NCI-H2196 (cell line): ENCODE measurements at regions not wholly inside any gene's neighbourhood (a gene's known extent, or its start where the extent isn't known, plus 50 kb on each side); places are given as distances from the start of the nearest gene placed in this dataset.

Experiments used
- DNase-seq: peaks from one replicate; lab custom pipeline; 2025; ENCODE audit not compliant: unreplicated experiment; lab: John Stamatoyannopoulos, UW

DNA sequence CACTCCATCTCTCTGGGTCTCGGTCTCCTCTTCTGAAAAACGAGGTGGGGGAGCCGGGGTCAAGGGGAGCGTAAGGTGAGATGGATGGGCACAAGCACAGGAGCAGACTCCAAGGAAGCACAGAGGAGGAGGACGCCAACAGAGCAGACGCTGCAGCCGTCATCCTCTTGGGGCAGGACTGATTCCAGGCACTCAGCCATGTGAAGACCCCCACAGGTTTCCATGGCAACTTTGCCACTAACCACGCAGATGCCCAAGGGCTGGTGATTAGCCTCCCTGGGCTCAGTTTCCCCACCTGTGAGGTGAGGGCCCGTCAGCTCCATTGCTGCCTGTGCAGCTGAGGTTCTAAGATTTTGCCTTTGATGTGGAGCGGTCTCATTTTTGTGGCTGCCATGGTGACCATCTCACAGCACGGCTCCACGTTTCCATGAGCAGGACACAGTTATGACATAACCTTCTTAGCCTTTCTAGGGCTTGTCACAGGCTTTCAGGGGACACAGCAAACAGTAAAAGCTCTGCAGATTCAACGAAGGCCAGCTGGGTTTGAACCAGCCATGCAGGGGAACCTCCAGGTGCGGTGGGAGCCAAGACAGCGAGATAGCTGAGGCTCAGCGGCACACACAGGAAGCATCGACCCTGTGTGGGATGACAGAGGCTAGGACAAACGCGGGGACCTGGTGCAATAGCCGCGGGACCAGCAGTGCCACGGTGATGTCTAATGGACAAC, 170.3 kb downstream of the NUP210 start:
- no peak for DNase-seq

DNA sequence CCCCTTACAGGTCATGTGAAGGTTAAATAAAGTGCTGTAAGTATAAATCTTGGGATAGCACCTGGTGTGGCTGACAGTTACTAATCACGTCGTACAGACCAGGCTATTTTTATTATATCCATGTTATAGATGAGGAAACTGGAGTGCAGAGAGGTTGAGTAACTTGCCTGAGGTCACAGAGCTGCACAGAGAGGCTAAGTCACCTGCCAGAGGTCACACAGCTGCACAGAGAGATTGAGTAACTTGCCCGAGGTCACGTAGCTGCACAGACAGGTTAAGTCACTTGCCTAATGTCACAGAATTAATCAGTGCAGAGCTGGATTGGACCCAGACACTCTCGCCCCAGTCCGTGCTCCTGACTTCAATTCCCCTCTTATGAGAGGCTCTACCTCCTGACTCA, 171.5 kb downstream of the NUP210 start:
- no peak for DNase-seq

DNA sequence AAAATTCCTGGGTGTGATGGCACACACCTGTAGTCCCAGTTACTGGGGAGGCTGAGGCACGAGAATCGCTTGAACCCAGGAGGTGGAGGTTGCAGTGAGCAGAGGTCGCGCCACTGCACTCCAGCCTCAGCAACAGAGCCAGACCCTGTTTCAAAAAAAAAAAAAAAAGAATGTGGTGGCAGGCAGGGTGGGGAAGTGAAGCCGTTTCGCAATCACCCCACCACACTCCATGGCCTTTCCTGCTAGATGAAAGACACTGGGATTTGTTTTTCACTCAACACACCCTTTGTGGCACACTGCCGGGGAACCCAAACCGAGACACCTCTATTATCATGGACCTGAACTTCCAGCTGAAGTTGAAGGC, 172.4 kb upstream of the IQSEC1 start:
- DNase-seq, result no peak

DNA sequence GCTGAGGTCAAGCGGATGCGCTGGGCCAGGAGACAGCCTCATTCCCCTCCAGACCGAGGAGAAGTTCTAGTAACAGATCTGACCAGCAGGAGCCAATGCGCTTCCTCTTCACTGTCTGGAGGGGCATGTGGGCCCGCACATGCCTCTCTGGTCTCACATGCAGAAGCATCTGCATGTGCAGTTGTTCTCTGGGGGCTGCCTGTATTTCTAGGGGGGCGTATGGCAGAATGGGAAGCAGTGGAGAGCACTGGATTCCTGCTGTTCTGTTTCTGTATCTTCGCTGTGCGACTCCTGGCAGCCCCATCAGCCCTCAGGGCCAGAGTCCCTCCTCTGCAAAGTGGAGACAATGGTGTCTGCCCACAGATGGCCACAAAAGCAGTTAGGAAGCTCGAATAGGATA, 170.4 kb upstream of the IQSEC1 start:
- no peak for DNase-seq

DNA sequence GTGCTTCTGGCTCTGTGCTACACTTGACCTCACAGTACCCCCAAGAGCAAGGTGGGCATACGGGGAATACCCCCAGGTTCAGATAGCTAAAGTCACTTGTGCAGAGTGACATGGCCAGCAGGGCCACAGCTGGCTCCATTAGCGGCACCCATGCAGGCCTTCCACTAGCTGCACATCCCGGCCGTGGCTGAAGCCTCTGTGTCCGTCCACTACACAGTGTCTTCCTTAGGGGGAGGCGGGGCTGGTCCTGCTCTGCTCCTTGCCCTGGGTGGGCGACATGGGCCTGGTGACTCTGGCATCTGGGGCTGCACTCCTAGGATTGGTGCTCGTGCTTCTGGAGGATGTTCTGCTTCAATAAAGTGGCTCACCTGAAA, 169.1 kb upstream of the IQSEC1 start:
- DNase-seq, result no peak

DNA sequence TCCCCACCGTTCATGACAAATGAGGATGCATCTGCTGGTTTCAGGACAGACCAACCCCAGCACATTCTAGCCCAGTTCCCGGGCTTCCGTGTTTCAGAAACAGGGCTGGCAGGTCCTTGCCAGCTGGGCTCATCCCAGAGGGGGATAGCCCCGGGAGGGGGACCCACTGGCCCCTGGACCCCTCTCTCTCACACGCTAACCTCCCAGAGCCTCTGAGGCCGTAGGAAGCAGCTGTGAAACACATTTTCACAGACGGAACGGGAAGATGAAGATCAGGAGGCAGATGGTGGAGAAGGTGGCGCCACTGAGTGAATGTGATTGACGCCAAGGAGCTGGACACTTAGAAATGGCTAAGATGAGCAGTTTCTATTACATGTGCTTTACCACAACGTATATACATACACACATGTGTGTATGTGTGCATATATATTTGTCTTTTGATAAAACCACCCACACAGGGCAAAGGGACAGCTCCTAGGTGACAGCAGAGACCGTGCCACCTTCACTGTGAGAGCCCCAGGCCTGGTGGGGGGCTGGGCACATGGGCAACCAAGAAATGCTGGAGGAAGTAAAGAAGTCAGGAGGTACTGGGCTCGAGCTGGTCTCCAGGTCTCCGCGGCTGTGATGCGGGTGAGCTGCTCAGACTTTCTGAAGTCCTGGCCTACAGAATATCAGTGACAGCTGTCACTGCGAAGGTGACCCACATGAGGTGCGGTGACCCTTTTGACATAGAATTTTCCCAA, 168.6 kb upstream of the IQSEC1 start:
- DNase-seq, result no peak

DNA sequence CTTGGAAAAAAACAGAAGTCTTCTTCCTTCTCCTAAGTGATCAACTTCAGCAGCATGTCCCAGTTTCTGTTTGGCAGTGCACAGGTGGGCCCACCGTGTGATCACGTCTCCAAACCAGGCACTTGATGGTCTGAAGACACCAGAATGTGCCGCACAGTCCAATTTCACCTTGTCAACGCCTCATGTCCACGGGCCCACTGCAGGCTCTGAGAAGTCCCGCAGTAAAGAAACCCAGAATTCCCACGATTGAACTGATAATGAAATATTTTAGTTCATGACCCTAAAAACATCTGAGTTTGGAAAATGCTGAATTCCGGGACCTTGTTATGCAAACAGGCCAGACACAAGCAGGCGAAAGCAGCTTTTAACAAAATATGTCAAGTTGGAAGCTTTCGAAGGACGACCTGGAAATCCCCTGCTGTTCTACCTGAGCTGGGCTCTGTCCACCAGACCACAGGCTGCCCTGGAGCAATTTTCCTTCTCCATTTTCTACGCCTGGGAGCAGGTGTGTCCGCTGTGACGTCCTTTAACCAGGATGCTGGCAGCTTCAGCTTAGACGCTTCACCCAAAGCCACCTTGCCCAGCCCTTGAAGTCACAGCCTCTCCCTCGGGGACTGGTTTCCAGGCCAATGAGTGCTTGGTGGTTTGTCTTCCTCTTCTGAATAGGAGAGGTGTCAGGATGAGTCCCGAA, 167.8 kb upstream of the IQSEC1 start:
- no peak for DNase-seq

DNA sequence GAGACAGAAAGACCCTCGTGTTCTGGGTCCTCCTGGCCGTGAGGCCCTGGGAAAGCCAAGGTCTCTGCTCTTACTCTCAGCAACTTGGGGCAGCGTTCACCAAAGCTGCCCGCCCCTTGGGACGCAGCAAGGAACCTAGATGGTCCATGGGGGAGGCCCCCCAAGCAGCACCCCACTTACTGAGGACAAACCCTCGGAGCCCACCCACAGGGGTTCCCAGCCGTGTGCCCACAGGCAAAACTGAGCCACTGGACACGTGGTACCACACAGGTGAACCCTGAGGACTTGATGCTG, 166.2 kb upstream of the IQSEC1 start:
- no peak for DNase-seq

DNA sequence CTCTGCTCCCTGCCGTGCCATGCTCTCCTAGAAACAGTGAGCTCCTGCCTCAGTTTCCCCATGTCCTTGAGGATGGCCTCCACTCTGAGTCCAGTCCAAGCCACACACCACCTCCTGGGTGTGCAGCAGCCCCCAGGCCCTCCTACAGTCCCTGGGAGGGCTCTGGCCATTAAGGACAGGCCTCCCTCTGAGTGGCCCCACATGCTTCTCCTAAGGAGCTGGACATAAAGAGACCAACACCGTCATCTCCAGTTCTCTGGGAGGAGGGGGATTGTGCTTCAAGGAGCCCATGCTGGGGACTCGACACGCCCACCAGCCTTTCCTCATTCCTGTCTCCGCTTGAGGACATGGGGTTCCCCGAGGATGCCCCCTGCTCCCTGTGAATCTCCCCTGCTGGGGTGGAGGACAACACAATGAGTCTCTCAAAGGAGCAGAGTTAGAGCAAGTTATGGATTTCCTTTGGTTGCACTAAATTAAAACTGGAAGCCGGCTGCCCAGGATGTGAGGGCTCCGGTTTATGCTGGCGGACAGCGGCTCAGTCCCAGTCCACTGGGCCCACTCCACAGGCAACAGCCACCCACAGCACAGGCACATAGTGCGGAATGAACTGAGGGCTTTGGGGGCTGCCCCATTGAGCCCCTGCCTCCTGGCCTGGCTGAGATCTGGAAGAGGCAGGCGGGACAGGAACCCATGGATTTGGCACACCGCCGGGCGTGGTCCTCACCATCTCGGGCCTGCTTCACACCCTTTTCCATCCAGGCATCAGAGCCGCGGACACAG, 165.6 kb upstream of the IQSEC1 start:
- no peak for DNase-seq

DNA sequence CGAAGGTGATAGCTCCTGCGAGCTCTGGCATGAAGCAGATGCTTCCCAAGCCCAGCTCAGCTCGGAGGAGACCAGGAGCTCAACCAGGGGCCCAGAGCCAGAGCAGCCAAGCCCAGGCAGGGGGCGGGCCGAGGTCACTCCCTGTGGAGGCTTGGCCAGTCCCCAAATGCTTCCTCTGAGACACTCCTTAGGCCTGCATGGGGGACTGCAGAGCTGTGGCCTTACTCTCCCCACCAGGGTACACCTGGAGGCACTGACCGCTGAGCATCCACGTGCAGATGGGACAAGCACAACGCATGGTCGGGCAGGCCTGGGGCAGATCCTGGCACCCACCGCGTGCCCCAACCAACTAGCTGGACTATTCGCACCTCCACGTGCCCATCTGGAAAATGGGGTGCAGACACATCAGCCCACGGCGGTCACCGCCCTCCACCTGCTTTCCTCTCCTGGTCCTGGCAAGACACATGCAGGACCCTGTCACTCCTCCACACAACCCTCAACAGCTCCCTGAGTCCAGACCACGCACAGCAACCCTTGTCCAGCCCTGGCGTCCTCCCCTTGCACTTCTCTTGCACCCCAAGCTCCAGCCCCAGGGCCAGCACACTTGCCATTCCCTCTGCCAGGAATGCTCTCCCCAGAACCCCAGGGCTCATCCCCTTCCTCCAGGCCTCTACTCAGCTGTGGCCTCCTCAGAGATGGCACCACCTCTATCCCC, 164.7 kb upstream of the IQSEC1 start:
- DNase-seq, result no peak

DNA sequence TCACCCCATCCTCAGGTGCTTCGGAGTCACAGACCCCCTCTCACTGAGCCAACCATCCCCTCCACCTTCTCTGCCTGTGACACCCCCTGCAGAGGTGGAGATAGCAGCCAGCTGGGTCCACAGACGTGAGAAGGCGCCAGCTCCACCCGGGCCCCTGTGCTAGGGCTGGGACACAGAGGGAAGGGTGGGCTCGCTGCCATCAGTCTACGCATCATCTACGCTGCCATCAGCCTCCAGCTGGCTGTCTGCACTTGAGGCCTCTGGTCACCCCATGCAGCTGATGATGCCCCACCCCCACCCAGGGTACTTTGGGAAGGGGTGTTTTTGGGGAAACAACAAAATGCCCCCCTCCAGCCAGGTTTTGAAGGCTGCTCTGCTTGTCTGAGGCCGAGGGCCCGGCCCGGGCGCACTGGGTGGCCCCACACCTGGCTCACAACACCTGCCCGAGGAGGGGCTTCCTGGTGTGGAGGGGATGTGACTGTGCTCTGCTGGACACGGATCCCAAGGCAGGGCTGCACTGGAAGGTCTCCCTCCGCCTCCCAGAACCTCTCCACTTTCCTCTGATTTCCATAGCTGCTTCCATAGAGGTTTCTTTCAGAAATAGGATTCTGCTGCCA, 163.4 kb upstream of the IQSEC1 start:
- DNase-seq, result no peak

DNA sequence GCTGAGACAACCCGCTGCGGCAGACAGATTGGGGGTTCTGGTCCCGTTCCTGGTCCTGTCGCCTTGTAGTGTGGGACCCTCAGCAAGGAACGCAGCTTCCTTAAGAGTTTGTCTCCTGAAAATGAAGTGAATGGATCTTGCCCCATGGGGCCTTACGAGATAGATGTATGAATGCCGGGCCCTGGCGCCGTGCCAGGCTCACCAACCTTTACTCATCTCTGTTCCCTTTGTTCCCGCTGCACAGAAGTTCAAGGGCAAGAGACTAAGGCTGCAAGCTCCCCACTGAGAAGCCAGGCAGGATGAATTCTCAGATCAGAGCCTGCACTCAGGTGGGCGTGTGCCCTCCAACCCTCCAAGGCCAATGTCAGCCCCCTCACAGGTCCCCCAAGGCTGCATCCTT, 162.7 kb upstream of the IQSEC1 start:
- DNase-seq, result no peak

DNA sequence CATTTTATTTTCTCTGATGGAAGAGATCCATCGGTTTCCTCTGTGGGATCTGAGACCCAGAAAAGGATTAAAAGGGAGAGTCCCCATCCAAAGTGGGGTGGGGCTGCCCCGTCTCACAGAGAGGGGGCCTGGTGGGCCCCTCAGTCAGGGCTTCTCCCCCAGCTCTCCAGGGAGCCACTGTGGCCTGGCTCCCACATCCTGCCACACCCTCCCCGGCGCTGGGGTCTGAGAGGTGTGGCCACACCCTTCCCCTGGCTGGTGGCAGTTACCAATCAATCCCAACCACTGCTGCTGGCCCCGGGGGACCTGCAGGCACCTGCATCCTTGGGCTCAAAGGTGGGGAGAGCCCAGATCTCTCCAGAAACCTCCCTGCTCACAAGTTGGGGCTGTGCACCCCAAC, 161.8 kb upstream of the IQSEC1 start:
- DNase-seq, result no peak

DNA sequence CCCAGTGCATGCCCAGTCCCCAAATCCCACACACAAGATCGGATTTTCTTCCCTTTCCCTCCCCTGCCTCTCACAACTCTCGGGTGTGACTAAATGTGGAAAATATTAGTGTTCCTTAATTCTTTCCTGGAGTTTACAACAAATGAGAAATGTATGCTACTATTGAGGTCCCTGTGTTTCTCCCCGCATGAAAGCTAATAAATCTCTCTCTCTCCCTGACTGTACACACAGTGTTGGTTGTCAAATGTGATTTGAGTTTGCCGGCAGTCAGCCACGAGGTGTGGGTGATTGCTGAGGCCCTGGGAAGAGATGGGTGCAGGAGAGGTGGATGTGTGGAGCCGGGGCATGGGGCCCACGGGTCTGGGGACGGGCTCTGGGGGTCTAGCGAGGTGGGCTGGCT, 161.4 kb upstream of the IQSEC1 start:
- no peak for DNase-seq

DNA sequence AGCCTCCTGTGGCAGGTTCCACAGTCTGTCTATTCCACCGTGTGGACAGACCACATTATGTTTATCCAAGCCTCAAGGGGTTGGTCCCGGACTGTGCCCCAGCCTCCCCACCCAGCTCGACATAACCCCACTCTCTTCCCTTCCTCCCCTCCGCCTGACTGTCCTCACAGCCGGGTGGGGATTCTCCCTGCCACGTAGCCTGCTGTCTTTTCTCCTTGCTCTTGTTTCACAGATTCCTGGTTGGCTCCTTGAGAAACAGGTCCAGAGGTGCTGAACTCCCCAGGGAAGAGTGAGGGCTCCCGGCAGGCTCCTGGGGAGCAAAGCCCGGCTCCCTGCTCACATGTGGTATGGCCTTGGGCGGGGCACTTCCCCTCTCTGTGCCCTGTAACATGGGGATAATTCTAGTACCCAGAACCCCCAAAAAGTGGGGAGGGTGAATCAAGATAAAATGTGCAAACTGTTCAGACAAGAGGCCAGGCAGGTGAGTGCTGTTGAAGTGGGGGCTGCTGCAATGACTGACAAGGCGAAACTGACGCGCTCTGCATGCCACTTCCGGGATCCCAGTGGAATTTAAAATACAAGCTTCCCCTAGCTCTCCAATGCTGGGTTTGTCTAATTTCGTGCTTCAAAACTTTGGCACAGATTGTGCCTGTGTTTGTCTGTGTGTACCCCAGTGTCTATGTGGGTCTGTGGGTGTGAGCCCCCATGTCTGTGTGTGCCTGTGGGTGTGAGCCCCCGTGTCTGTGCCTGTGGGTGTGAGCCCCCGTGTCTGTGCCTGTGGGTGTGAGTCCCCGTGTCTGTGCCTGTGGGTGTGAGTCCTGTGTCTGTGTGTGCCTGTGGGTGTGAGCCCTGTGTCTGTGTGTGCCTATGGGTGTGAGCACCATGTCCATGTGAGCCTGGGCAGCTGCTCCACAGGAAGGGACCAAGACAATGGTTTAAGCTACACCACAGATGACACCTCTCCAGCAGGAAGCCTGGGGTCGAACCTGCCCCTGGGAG, 160.6 kb upstream of the IQSEC1 start:
- DNase-seq, result no peak

DNA sequence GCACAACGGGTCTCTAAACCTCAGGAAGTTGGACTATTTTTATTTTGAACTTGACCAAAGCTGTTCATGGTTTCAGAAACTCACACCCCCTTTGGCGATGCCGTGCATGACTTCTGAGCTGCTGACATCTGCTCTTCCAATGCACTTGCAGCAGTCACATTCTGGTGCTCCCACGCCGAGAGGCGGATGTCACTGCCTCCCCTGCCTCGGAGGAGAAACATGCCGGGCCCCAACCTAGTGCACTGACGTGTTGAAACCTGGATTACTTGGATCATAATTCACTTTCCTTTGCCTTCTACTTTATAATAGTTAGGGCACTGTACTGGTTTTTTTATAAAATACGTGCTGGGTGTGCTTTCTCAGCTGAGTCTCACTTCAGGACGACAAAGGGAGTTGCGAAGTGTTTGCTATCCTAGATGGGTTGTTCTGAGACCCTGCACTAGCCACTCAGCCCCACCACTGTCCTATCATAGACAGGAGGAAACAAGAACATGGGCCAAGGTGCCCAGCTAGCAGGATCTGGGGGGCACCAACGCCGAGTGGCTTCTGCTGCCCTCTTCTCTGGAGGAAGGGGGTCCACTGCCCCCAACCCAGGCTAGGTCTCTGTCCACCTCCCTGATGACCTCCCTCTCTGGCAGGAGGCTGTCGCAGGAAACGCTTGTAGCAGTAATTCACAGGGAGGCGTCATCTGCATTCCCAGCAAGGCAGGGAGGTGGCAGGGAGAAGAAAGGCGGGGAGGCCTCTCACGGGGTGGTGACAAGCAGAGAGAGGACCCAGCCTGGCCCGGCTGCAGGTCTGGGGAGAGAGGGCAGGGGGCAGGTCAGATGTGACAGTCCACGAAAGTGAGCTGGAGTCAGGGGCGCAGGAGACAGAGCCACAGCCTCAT, 158.8 kb upstream of the IQSEC1 start:
- no peak for DNase-seq

DNA sequence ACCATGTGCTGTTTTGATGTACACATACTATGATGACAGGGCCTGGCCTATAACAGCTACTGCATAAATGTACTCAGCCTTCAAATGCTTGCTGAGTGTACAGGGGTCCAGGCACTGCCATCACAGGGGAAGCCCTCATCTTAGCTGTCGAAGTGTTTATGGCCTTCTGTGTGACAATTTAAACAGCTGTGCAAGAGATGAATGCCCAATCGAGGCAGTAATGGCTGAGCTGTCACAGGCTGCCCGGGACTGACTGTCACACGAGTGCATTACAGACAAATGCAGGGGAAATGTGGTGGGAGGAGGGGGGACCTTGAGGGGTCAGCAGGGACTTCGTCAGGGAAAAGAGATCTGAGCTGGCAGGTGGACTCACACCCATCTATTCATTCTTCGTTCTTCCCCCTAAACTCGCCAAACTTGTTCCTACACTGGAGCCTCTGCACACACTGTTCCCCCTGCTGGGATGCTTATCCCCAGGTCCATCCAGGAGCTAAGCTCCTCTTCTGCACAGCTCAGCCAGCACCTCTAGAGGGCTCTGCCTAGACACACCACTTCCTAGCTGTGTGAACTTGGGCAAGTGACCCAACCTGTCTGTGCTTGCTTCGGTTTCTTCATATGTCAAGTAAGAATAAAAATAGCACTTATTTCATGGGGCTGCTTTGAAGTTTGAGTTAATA, 156.2 kb upstream of the IQSEC1 start:
- DNase-seq, result peak; percentile 7

DNA sequence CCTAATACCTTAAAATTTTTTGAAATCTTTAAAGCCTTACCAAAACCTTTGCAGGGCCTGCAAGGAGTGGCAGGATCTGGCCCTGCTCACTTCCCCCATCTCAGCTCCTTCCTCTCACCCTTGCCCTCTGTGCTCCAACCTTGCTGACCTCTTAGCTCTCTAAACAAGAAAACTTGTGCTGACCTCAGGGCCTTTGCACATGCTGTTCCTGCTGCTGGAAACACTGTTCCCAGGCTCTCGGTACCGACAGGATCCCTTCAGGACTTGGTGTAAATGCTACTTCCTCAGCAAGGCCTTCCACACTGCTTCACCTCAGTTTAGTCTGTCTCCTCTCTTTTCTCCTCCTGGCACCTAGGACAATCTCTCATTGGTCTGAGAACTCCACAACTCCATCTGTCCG, 155.4 kb upstream of the IQSEC1 start:
- no peak for DNase-seq
